Chondrocyte (in vitro differentiated cells): ENCODE measurements at regions not wholly inside any gene's neighbourhood (a gene's known extent, or its start where the extent isn't known, plus 50 kb on each side); places are given as distances from the start of the nearest gene placed in this dataset.

Experiments used
- DNase-seq: peaks from one replicate; pipeline ENCODE4 v3.0.0; 2021; ENCODE audit warnings: mixed read lengths, low spot score
- H3K27ac Mint-ChIP-seq: one replicate; pipeline ENCODE4 v1.8.0; 2021; ENCODE audit warnings: mild to moderate bottlenecking, moderate library complexity, mixed read lengths; ENCODE audit not compliant: unreplicated experiment
- H3K27me3 Mint-ChIP-seq: 2 replicates; pipeline ENCODE4 v1.8.0; 2021; ENCODE audit warnings: low read depth, mixed read lengths
- H3K36me3 Mint-ChIP-seq: 2 replicates; pipeline ENCODE4 v1.8.0; 2021; ENCODE audit warnings: low read depth, mixed read lengths
- H3K4me1 Mint-ChIP-seq: 2 replicates; pipeline ENCODE4 v1.8.0; 2021; ENCODE audit warnings: low read depth, mild to moderate bottlenecking, mixed read lengths
- H3K4me3 Mint-ChIP-seq: one replicate; pipeline ENCODE4 v1.8.0; 2021; ENCODE audit warnings: mild to moderate bottlenecking, moderate library complexity, mixed read lengths; ENCODE audit not compliant: unreplicated experiment
- H3K9me3 Mint-ChIP-seq: 2 replicates; pipeline ENCODE4 v1.8.0; 2021; ENCODE audit warnings: low read depth, mixed read lengths
- CTCF ChIP-seq: fragments of 200-600 bp; sonication (generic); IDR thresholded peaks from 2 replicates; pipeline ENCODE4 v1.5.0; 2021; ENCODE audit warnings: antibody characterized with exemption, mild to moderate bottlenecking, moderate library complexity

GRCh38 chr17:79331492-79331891, 256.9 kb downstream of the ENGASE start:
- DNase-seq = no peak
- no peaks in the 10 kb centered on the region for H3K9me3 Mint-ChIP-seq
- H3K27ac Mint-ChIP-seq = no peak overlapping the region
- H3K4me3 Mint-ChIP-seq = no peak overlapping the region
- H3K36me3 Mint-ChIP-seq = no peaks in the 10 kb centered on the region
- no peak for TF ChIP-seq CTCF
- no peaks in the 10 kb centered on the region for H3K4me1 Mint-ChIP-seq
- H3K27me3 Mint-ChIP-seq = peaks cover 61% of the 10 kb centered on the region

GRCh38 chr17:79330696-79331095, 256.1 kb downstream of the ENGASE start:
- H3K27ac Mint-ChIP-seq = no peak overlapping the region
- no peaks in the 10 kb centered on the region for H3K4me1 Mint-ChIP-seq
- H3K4me3 Mint-ChIP-seq = no peak overlapping the region
- TF ChIP-seq CTCF = no peak
- peaks cover 57% of the 10 kb centered on the region for H3K27me3 Mint-ChIP-seq
- no peaks in the 10 kb centered on the region for H3K9me3 Mint-ChIP-seq
- no peaks in the 10 kb centered on the region for H3K36me3 Mint-ChIP-seq
- DNase-seq = no peak

GRCh38 chr17:79330229-79330628, 255.6 kb downstream of the ENGASE start:
- no peaks in the 10 kb centered on the region for H3K4me1 Mint-ChIP-seq
- TF ChIP-seq CTCF = no peak
- H3K27me3 Mint-ChIP-seq = peaks cover 55% of the 10 kb centered on the region
- H3K27ac Mint-ChIP-seq = no peak overlapping the region
- H3K4me3 Mint-ChIP-seq = no peak overlapping the region
- H3K9me3 Mint-ChIP-seq = no peaks in the 10 kb centered on the region
- no peak for DNase-seq
- H3K36me3 Mint-ChIP-seq = no peaks in the 10 kb centered on the region

GRCh38 chr17:79326814-79327213, 252.2 kb downstream of the ENGASE start:
- H3K4me3 Mint-ChIP-seq = no peak overlapping the region
- no peaks in the 10 kb centered on the region for H3K4me1 Mint-ChIP-seq
- peaks cover 41% of the 10 kb centered on the region for H3K27me3 Mint-ChIP-seq
- H3K27ac Mint-ChIP-seq = no peak overlapping the region
- H3K9me3 Mint-ChIP-seq = no peaks in the 10 kb centered on the region
- DNase-seq = peak; percentile 40
- no peak for TF ChIP-seq CTCF
- no peaks in the 10 kb centered on the region for H3K36me3 Mint-ChIP-seq

- H3K4me3 Mint-ChIP-seq = no peak overlapping the region
- TF ChIP-seq CTCF = no peak
- no peak overlapping the region for H3K27ac Mint-ChIP-seq
- peak; percentile 32 for DNase-seq
- H3K27me3 Mint-ChIP-seq = peaks cover 37% of the 10 kb centered on the region
- no peaks in the 10 kb centered on the region for H3K9me3 Mint-ChIP-seq
- no peaks in the 10 kb centered on the region for H3K4me1 Mint-ChIP-seq
- H3K36me3 Mint-ChIP-seq = no peaks in the 10 kb centered on the region
These were observed 251.2 kb downstream of the ENGASE start for GRCh38 chr17:79325709-79326430.
